Adrenal gland (tissue), 9 donors: ENCODE measurements at regions not wholly inside any gene's neighbourhood (a gene's known extent, or its start where the extent isn't known, plus 50 kb on each side); places are given as distances from the start of the nearest gene placed in this dataset.

ENCODE experiments used
- DNase-seq, 7 donors: peaks; one replicate each; pipeline ENCODE4 v3.0.0-alpha.2; 2019 to 2020
- H3K27ac ChIP-seq, 5 donors: fragments of 200-600 bp; sonication (generic) in 4 of 5; 1 replicate in 3 of 5; 2 replicates in 2 of 5; pipeline versions ENCODE4 v1.5.1 to v1.8.0; 2016 to 2020; ENCODE audit warnings: mild to moderate bottlenecking in 1 of 5
- H3K27me3 ChIP-seq: fragments of 200-600 bp; 2 replicates; pipeline ENCODE4 v1.8.0; 2021
- H3K36me3 ChIP-seq, 2 donors: fragments of 200-600 bp; replicated peaks in 1 of 2; 1 replicate in 1 of 2; 2 replicates in 1 of 2; pipeline versions ENCODE4 v1.5.1 to v1.8.0; 2018 to 2022
- H3K4me1 ChIP-seq, 2 donors: fragments of 200-600 bp; replicated peaks in 1 of 2; 1 replicate in 1 of 2; 2 replicates in 1 of 2; pipeline versions ENCODE4 v1.5.1 to v1.8.0; 2018 to 2021
- H3K4me3 ChIP-seq, 4 donors: fragments of 200-600 bp; sonication (generic) in 3 of 4; one replicate each; pipeline ENCODE4 v1.5.1; 2016 to 2018
- H3K9me3 ChIP-seq, 3 donors: fragments of 200-600 bp; sonication (generic) in 1 of 3; replicated peaks in 1 of 3; 1 replicate in 2 of 3; 2 replicates in 1 of 3; pipeline versions ENCODE4 v1.5.1 to v1.8.0; 2016 to 2021
- POLR2A ChIP-seq, 2 donors: fragments of 450-650 bp; IDR thresholded peaks; one replicate each; pipeline ENCODE4 v1.6.1; 2017; ENCODE audit warnings: antibody characterized with exemption in 2 of 2, mild to moderate bottlenecking in 2 of 2, moderate library complexity in 1 of 2
- WGBS, 4 donors: extraction: QIAGEN DNeasy Blood & Tissue Kit in 2 of 4; methylation state at CpG; one replicate each; pipeline versions ENCODE4 v1.1.5 to v1.1.7; 2013 to 2017; 5-methylcytosine and 5-hydroxymethylcytosine counted together
- intact Hi-C, 2 donors: fragments of 100-400 bp; cut with DNase I; formaldehyde crosslinking; loops; one replicate each; pipeline versions ENCODE4 v1.14.1 to v1.15.0; 2022 to 2023
- TF ChIP-seq, protein P1 (sequence below), 6 experiments: fragments of 450-650 bp in 4 of 6; fragments of 200-600 bp in 2 of 6; sonication (generic) in 1 of 6; IDR thresholded peaks; 1 replicate in 5 of 6; 2 replicates in 1 of 6; pipeline versions ENCODE4 v1.5.1 to v1.8.0; 2016 to 2021; ENCODE audit warnings: antibody characterized with exemption in 6 of 6, mild to moderate bottlenecking in 2 of 6, moderate library complexity in 1 of 6
- donor health status: healthy with polysubstance abuse.
- donor health status: Bipolar disorder and iron deficiency.
- donor health status: DM: yes; HTN: yes; CAD: no.
- donor health status: DM: no; HTN: no; CAD: no.
- donor health status: DM: no; HTN: no; CAD: no.

DNA sequence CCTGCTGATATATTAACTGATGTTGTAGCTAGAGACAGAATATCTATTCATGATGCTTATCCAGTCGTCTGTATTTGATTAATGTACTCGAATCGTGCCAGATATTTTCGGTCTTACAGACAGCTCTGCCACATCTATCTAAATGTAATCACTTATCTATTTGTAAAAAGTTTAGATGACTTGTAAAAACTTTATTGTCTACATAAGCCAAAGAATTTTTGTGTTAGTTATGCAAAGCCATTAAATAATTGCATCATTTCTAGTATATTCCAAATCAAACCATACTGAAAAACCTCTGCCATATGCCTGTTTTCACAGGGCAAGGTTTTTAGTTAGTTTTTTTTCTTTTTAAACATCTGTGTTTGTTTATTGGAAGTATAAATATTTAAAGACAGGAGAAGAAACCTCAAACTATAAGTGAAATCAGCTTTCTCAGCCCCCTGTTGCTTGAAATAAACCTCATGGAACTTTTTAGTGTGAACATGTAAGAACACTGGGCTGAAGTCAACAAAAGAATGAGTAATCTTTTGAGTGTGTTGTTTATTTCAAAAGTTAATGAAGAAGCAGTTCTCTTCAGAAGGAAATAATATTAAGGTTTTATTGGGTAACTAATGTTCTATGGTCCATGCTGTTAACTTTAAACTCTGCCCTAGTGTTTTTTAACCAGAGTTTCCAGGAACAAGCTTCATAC, 657.6 kb upstream of the SYT4 start:
- no peak overlapping the region for H3K27ac ChIP-seq
- no peak overlapping the region for H3K4me3 ChIP-seq
- DNase-seq, result no peak
- intact Hi-C loops, result no loop called here
- no peaks in the 10 kb centered on the region for H3K4me1 ChIP-seq
- TF ChIP-seq POLR2A (IDR thresholded peaks at IDR 0.05), result no peak
- TF ChIP-seq, protein P1, sequence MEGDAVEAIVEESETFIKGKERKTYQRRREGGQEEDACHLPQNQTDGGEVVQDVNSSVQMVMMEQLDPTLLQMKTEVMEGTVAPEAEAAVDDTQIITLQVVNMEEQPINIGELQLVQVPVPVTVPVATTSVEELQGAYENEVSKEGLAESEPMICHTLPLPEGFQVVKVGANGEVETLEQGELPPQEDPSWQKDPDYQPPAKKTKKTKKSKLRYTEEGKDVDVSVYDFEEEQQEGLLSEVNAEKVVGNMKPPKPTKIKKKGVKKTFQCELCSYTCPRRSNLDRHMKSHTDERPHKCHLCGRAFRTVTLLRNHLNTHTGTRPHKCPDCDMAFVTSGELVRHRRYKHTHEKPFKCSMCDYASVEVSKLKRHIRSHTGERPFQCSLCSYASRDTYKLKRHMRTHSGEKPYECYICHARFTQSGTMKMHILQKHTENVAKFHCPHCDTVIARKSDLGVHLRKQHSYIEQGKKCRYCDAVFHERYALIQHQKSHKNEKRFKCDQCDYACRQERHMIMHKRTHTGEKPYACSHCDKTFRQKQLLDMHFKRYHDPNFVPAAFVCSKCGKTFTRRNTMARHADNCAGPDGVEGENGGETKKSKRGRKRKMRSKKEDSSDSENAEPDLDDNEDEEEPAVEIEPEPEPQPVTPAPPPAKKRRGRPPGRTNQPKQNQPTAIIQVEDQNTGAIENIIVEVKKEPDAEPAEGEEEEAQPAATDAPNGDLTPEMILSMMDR (IDR thresholded peaks at IDR 0.05), result no peak
- no peaks in the 10 kb centered on the region for H3K36me3 ChIP-seq
- H3K27me3 ChIP-seq, result no peaks in the 10 kb centered on the region
- WGBS, 4 donors, result 32 to 45% (median 43%) methylated on average over 4 of the region's 4 CpGs
- H3K9me3 ChIP-seq, result no peaks in the 10 kb centered on the region

DNA sequence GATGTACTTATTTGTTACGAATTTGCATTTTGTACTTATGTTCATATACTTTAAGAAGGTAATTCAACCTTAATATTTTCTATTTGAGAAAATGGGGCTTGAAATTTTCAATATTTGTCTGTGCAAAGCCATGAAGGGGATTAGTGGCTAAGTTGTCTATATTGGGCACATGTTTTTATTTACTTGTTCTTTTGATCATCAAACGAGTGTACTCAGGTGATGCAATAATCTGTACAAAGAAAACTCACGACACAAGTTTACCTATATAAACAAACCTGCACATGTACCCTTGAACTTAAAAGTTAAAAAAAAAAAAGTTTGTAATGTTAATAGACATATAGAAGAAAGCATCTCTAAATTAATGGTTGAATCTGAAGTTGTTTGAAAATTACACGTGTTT, 658.9 kb upstream of the SYT4 start:
- Histone ChIP-seq H3K4me3 (no peak overlapping the region), H3K36me3 (no peaks in the 10 kb centered on the region), H3K27me3 (no peaks in the 10 kb centered on the region), H3K27ac (no peak overlapping the region), H3K9me3 (no peaks in the 10 kb centered on the region), H3K4me1 (no peaks in the 10 kb centered on the region)
- DNase-seq, result no peak
- 66 to 86% (median 77%) methylated on average over 4 of the region's 4 CpGs for WGBS, 4 donors
- TF ChIP-seq, protein P1 (IDR thresholded peaks at IDR 0.05), result no peak
- no peak for TF ChIP-seq POLR2A (IDR thresholded peaks at IDR 0.05)
- intact Hi-C loops, result no loop called here

DNA sequence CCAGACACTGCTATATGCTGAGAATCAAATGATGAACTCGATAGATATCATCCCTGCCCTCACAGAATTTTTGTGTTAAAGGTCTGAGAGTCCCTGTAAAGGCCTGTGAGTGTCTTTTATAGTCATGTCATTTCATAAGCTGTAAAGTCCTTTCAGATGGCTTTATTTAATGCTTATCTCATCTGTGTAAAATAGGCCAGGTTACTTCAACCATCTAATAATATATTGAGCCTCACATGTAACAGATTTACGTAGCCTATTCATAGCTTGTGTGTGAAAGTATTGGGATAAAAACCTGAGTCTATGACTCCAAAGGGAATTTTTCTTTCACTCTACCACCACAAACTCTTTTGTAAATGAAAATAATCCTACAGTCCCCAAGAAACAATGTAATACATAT, 672.0 kb upstream of the SYT4 start:
- WGBS, 4 donors, result 80 to 93% (median 88%) methylated on average over 2 of the region's 2 CpGs
- no peaks in the 10 kb centered on the region for H3K4me1 ChIP-seq
- no peak for TF ChIP-seq POLR2A (IDR thresholded peaks at IDR 0.05)
- TF ChIP-seq, protein P1 (IDR thresholded peaks at IDR 0.05), result no peak
- no peaks in the 10 kb centered on the region for H3K36me3 ChIP-seq
- H3K27ac ChIP-seq, result no peak overlapping the region
- DNase-seq, result no peak
- no peaks in the 10 kb centered on the region for H3K9me3 ChIP-seq
- no peaks in the 10 kb centered on the region for H3K27me3 ChIP-seq
- intact Hi-C loops, result no loop called here
- no peak overlapping the region for H3K4me3 ChIP-seq

DNA sequence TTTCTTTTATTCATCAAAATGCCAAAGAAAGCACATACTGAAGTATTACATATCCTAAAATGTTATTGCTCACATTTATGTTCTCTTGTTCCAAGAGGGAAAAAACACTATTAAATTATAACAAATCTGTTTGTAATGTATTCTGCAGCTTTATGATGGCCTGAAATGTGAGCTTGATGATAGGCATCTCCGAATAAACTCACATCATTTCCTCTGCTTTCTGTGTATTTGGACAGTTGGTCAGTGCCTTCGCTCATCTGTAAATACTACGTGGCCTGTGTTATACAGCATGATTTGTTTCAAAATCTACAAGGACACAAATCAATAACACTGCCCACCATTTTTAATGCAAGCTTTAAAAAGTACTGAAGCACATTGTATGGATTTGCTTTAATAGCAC, 672.8 kb upstream of the SYT4 start:
- Histone ChIP-seq H3K27me3 (no peaks in the 10 kb centered on the region), H3K36me3 (no peaks in the 10 kb centered on the region), H3K4me1 (no peaks in the 10 kb centered on the region), H3K4me3 (no peak overlapping the region), H3K27ac (no peak overlapping the region), H3K9me3 (no peaks in the 10 kb centered on the region)
- TF ChIP-seq, protein P1 (IDR thresholded peaks at IDR 0.05), result no peak
- TF ChIP-seq POLR2A (IDR thresholded peaks at IDR 0.05), result no peak
- 83 to 93% (median 85%) methylated on average over 3 of the region's 3 CpGs for WGBS, 4 donors
- intact Hi-C loops, result no loop called here
- DNase-seq, result no peak
